GDM1 (cell line): ENCODE measurements at regions not wholly inside any gene's neighbourhood (a gene's known extent, or its start where the extent isn't known, plus 50 kb on each side); places are given as distances from the start of the nearest gene placed in this dataset.
"Not testable (repeated sequence)": the region's sequence is repeated elsewhere in the genome, so short reads cannot be mapped to it uniquely, and the experiment has no call there.

Experiments used
- DNase-seq: peaks from one replicate; lab custom pipeline; 2025; lab: John Stamatoyannopoulos, UW

GRCh38 chr4:19030536-19030935 lies 1009.0 kb upstream of the LCORL start:
- no peak for DNase-seq

- no peak for DNase-seq
Observed at GRCh38 chr4:19030048-19030447, 1008.5 kb upstream of the LCORL start.

- DNase-seq: no peak
Observed at GRCh38 chr4:19026281-19026680, 1004.7 kb upstream of the LCORL start.

- no peak for DNase-seq
Observed at GRCh38 chr4:19025031-19025430, 1003.5 kb upstream of the LCORL start.

- no peak for DNase-seq
Observed at GRCh38 chr4:19024047-19024446, 1002.5 kb upstream of the LCORL start.

GRCh38 chr4:19021617-19022016 lies 1000.1 kb upstream of the LCORL start:
- no peak for DNase-seq

- not testable (repeated sequence) for DNase-seq
Observed at GRCh38 chr4:19016550-19016949, 995.0 kb upstream of the LCORL start.

- no peak for DNase-seq
Observed at GRCh38 chr4:19014594-19014993, 993.0 kb upstream of the LCORL start.

GRCh38 chr4:19010761-19011160 lies 989.2 kb upstream of the LCORL start:
- DNase-seq: no peak

- no peak for DNase-seq
Observed at GRCh38 chr4:19009881-19010280, 988.3 kb upstream of the LCORL start.

- DNase-seq: no peak
Observed at GRCh38 chr4:19005211-19005610, 983.7 kb upstream of the LCORL start.

- no peak for DNase-seq
Observed at GRCh38 chr4:19002170-19002569, 980.6 kb upstream of the LCORL start.

GRCh38 chr4:18999595-18999994 lies 978.0 kb upstream of the LCORL start:
- DNase-seq: no peak

- DNase-seq: no peak
Observed at GRCh38 chr4:18981234-18981615, 959.7 kb upstream of the LCORL start.

GRCh38 chr4:18980516-18981233 lies 959.1 kb upstream of the LCORL start:
- no peak for DNase-seq

- no peak for DNase-seq
Observed at GRCh38 chr4:18976884-18977283, 955.3 kb upstream of the LCORL start.

- DNase-seq: no peak
Observed at GRCh38 chr4:18975916-18976808, 954.6 kb upstream of the LCORL start.

GRCh38 chr4:18973296-18973695 lies 951.7 kb upstream of the LCORL start:
- no peak for DNase-seq

- no peak for DNase-seq
Observed at GRCh38 chr4:18961879-18962278, 940.3 kb upstream of the LCORL start.

GRCh38 chr4:18961266-18961665 lies 939.7 kb upstream of the LCORL start:
- DNase-seq: no peak

GRCh38 chr4:18957716-18958115 lies 936.2 kb upstream of the LCORL start:
- no peak for DNase-seq

- no peak for DNase-seq
Observed at GRCh38 chr4:18954538-18954937, 933.0 kb upstream of the LCORL start.

- no peak for DNase-seq
Observed at GRCh38 chr4:18953613-18954012, 932.1 kb upstream of the LCORL start.
